GM19455 (cell line): ENCODE measurements at regions not wholly inside any gene's neighbourhood (a gene's known extent, or its start where the extent isn't known, plus 50 kb on each side); places are given as distances from the start of the nearest gene placed in this dataset.

Source experiments
- ATAC-seq: cut with Tn5 transposase; IDR thresholded peaks from one replicate; pipeline ENCODE4 v1.9.1; 2021; ENCODE audit not compliant: unreplicated experiment

DNA sequence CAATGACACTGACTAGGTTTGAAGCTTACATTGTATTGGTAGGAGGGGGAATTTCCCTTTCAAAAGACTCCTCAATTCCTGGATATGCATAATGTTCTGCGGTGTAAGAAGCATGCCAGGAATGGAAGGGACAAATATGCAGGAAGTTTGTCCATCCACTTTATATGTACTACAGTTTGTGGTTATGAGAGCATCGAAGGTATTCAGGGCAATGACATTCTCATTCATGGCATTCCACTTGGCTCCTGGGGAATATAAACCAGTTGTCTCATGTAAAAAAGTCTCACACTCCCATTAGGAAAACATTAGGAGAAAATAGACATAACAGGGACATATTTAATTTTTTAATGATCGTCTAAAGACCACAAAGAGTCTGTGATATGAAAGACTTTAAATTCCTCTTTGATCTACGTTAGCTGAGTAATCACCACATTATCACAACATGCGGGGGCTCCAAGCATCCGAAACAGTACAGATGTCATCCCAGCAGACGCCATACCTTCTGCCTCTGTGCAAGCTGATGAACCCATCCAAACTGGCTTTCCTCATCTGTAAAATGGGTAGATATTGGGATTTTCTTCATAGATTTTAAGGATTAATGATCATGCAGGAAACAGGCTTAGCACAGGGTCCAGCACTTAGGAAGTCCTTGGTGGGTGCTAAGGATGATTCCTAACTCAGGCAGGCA is 675.3 kb downstream of the INHBA start:
- no peak for ATAC-seq

DNA sequence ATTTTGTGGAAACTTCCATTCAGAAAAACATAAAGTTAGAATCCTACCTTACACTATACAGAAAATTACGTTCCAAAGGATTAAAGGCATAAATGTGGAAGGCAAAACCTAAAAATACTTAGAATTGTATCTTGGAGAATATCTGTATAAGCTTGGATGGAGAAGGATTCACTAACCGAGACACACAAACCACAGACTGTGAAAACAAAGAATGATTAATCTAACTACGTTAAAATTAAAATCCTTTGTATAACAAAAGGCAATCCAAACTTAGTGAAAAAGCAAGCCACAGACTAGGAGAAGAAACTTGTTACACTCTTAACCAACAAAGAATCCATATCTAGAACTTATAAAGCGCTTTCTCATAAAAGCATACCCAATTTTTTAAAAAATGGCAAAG is 678.8 kb downstream of the INHBA start:
- ATAC-seq: no peak

DNA sequence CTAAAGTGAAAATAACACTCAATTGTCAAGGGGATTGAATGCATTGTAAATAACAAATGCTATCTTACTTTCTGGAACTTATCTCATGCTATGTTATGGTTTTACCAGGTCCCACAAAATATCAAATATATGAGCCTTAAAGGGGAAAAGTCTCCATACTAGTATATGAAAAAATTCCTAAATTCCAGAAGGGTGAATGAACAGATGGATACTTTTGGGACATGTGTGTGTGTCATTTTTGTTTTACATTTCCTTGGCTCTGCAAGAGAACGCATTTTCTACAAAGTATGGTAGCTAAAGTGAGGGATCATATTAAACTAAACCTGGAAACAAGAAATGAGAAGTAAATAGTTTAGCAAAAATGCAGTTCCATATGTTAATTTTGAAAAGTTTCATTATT is 682.8 kb downstream of the INHBA start:
- no peak for ATAC-seq

DNA sequence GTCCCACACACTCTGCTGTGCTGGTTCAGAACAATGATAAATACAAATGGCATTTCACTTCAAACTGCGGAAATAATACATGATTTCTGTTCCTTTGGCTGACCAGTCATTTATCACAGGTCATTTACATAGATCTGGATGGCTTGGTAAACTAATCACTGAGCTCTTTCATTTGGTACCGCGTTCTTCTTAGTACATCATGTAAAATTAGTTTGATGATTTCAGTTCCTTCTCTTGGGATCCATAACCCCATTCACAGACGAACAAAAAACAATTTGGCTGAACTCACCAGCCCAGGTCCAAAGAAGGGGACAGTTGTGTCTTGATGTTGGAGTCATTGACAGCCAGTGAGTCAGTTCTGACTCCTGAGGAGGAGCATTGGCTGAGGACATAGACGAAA is 689.8 kb downstream of the INHBA start:
- ATAC-seq: no peak

DNA sequence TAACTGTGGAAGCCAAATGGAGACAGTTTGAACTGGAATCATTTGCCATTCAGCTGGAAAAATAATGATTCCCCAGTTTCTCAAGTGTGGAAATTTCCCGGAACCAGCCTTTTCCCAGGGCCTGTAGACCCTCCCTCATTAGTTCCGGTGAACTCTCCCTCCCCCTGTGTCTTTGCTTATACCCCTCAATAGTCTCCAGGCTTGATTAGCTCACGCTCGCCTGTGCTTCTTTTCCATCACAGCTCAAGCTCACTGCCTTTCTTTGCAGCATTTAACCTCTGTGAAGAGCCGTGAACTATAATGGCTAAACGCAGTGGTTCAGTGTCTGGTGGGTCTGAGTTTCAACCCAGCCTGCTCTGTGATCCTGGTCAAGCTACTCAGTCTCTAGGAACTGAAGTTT is 690.8 kb downstream of the INHBA start:
- ATAC-seq: no peak

DNA sequence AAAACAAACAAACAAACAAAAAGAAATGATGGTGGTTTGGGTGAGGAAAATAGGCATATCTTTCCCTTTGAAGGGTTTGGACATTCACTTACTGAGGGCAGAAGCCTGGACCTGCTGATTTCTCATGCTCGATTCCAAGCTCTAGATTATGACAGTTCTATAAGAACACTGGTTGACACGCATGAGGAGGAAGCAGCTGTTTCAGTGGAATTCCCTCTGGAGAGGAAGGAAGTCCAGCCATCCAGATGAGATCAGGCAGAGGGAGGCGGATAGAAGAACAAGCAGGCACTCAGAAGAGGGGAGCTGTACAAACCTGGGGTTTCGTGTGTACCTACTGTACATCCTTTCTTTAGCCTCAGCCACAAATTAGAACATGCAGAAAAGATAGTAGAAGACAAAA is 691.9 kb downstream of the INHBA start:
- no peak for ATAC-seq

DNA sequence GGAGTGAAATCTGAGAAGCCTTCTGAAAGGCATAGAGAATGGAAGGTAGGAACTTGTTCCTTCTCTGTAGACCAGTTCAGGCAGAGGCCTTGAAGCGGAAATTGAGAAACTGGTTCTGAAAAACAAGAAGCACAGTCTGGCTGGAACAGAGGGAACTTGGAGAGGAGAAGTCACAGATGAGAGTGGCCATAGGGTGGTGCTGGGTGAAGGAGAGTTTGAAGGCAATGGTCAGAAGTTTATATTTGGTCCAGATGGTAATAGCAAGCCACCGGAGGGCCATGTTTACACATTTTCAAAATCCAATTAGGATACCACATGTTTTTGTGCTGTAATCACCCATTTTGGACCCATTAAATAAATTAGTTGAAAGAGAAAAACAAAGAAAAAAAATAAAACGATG is 692.5 kb downstream of the INHBA start:
- ATAC-seq: no peak

DNA sequence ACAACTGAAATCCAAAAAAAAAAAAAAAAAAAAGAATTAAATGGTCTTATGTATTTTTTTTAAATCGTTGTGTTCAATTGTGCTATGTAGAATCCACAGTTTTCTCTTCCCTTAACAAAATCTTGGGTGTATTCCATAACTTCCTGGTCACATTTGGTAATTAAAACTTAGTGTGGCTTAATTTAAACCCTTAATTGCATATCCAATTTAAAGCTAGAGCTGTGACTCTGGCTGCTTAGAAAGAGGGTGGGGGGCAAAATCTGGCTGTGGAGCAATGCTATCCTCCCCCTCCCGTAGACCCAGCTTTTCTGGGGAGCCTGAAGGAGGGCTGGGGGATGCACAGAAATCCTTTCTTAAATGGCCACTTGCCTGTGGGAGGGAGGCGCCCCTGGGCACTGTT is 695.1 kb downstream of the INHBA start:
- ATAC-seq: no peak

DNA sequence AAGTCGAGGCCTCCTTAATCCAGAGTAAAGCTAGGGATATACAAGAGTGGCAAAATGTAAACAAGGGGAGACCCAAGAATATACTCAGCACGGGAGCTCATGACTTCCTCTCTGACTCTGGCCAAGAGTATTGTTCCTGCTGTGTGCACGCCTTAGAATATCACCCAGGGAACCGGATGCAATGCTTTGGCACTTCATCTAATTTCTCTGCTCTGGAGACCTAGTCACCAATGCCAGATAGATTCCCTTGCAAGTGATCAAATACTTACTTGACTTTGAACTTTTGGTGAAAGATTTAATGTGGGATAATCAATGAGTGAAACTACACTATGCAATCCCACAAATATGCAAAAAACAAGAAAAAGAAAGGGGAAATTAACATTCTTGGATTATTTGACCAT is 695.5 kb downstream of the INHBA start:
- ATAC-seq: no peak

DNA sequence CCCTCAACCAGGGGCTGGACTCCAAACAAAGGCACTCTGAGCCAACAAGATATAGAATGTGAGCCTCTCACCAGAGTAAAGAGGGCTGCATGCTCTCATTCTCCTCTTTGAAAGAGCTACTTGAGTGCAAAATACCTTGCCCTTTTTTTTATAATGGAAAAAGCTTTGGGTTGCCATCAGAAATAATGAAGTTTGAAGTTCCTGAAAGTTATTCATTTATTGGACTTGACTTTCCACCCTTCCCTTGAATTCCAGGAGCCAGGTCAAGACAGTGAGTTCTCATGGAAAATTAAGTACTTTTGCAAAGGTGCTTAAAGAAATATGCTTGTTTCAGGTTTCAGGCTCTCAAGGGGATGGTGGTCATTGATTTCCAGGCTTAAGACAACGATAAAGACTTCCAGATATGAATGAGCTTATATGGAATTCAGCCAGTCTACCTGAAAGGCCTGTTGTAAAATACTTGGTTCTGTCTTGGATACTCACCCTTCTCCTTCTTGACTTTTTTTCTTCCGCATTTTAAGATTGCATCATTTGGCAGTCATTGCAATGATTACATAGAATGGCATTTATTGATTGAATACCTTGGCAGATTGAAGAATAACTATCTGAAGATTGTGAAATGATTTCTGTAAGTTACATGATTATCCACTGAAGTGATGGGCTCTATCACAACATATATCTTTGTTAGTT is 696.4 kb downstream of the INHBA start:
- no peak for ATAC-seq

DNA sequence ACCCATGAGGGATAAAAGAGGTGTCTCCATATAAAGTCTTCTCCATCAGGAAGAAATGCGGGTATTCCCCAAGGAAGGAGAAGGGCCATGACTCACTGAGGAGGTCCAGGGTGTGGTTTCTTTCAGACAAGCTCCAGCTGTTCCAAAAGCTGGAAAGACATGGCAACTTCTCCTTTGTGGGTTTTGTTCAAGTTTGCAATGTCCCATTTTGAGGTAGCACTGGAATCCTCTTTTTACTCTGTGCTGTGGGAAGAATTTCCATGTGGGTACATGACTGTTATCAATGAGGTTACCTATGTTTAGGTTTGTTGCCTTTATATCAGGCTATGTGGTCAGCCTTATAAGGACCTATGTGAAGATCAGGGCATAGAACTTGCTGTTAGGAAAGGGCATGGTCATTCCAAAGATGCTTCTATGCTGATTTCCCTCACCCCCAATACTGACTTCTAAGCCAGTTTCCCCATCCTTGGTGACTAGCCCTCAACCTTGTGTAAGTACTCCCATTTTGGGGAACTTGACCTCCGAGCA is 697.5 kb downstream of the INHBA start:
- no peak for ATAC-seq

DNA sequence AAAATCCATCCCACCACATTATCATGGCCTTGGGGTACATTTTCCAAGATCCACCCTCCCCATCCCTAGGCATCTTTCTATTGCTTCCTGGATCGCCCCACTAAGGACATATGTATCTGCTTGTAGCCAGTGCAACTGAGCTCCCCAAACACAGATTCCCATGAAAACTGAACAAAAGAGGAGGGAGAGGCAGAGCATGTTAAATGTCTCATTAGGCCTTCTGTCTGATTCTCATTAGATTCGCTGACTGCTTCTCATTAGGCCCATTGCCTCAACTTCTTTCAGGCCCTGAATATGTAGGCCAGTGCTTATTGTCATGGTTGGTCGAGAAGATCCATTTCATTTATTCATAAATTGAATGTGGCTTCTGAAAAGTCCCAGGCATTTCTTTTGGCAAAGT is 698.9 kb downstream of the INHBA start:
- ATAC-seq: no peak

DNA sequence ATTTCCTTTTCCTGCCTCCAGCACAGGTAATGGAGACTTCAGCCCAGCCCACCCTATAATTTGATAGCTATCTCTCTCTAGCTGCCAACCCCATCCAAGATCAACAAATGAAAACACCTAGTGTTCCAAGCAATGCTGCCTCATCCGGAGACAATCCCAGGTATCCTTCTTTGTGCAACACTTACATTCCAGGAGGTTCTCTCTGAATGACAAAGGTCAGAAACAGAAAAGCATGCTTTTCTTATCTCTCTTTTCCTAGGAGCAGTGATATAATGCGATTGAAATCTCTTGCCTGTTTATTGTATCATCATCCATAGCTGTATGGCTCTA is 699.3 kb downstream of the INHBA start:
- no peak for ATAC-seq

DNA sequence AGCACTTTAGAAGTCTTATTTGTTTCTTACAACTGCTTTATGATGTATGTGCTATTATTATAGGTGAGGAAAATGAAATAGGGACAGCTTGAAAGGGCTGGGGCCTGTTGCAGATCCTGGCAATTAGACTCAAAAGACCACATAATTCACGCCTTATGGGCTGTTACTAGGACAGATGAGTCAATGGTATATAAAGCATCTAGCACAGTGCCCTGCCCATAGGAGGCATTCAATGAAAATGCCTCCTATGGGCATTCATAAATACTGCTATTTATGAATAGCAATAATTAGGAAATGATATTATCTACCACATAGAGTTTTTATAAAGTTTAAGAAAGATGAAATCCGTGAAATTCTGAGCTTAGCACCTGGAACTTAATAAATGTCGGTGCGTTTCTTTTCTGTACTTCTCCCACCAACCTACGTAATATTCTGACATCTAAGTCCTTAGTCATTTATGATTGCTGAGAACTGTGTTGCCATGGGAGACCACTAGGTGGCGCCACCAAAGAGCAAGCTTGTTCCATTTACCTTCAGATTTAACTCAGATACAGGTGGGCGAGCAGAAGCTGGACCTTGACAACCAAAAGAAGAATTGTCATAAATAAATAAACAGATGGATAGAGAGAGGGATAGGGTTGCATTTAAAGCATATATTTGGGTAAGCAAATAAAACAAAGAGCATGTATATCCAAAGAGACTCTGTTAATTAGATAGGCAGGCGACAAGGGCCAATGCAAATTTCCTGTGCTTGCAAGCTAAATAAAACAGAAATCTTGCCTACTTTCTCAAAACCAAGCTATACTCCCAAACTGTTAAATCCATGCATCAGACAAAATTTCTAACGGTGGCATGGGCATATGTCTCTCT is 699.9 kb downstream of the INHBA start:
- ATAC-seq: no peak

DNA sequence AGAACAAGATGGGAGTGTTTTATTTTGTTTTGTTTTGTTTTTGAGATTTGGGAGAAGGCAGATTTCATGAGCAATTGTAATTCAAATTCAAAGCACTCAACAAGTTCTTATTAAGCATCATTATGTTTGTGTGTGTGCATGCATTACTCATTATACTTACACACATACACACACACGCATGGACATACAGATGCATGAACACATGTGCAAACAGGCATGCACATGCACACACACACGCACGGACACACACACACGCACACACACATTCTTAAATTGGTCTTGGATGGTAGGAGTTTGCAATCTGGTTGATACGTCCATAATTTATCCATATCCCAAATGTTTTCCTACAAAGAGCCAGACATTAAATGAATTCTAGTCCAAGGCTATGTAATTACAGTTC is 702.8 kb downstream of the INHBA start:
- no peak for ATAC-seq

DNA sequence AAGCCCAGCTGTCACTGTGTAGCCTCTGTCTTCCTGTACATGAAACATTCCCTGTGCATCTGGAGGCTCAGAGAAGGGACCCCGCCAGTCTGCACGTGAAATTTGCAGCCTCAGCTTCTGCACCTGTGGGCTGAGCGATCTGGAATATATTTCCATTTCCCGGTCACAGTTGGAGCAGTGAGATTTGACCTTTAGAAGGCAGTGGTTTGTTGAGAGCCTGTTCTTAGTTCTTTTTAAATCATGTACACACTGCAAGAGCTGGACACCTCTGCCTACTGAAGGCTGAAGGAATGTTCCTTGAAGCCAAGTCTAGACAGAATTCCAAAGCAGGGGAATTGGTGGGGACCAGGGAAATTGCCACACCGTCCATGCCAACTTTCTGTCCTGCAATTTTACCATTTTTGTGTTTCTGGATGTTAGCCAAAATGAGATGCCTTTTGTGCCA is 706.6 kb downstream of the INHBA start:
- ATAC-seq: no peak

DNA sequence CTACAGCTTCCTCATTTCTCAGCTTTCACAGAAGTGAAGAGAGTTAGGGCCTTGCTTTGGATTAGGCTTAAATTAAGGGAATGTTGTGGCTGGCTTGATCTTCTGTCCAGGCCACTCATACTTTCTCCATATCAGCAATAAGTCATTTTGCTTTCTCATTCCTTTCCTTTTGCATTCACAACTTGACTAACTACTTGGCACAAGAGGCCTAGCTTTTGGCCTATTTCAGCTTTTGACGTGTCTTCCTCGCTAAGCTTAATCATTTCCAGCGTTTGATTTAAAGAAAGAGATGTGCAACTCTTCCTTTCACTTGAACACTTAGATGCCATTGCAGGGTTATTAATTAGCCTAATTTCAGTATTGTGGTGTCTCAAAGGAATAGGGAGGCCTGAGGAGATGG is 712.0 kb downstream of the INHBA start:
- ATAC-seq: no peak

DNA sequence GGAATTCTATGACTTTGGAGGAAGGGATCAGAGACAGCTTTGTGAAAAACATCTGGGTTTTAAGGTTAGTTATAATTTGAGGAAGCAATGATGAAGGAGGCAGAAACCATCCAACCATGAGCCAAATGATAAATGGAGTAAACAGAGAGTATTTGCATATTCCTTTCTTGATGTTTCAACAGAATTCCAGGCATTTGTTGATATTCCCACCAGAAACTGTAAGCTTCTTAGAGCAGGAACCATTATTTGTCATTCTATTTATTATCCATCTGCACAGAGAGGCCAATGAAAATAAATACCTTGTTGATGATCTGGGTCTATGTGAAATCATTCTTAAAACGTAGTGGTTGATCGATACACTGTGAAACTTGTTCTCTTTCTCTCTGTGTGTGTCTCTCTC is 715.3 kb downstream of the INHBA start:
- ATAC-seq: no peak

DNA sequence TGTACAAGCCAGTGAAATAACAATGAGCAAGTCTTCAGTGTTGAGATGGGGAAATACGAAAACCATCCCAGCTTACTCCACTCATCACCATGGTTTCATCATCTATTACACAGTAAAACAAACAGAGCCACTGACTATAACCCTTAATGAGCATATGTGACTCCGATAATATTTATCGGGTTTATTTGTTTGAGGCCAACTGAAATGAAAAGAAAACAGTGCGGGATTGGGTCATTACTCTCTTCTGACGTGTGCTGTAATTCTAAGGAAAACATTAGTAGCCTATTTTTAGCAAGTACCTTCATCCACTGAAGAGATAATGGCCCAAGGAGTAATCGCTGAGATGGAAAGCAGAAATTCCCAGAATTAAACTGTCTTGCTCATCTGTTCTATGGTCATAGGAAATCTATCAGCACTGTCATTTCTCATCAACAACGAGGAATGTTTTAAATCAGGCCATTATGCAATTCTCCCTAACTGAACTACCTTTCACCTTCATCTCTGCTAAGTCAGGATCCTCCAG is 716.5 kb downstream of the INHBA start:
- no peak for ATAC-seq

DNA sequence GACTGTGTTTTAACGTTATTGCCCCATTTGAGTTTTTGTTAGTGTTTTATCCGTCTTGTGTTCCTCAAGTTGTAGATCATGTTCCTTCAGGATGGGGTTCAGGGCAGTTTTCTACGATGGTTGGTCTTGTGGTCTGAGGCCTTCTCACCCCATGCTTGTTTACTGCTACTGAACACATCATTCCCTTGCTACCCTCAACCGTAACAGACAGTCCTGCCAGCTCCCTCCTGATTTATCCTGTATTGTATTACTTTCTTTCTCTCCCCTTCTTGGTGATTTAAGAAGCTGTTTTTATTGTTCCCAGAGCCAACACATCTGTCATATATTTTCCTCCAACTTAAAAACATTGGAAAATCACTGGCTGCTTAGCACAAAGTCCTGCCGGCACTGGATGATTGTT is 719.8 kb downstream of the INHBA start:
- ATAC-seq: no peak

DNA sequence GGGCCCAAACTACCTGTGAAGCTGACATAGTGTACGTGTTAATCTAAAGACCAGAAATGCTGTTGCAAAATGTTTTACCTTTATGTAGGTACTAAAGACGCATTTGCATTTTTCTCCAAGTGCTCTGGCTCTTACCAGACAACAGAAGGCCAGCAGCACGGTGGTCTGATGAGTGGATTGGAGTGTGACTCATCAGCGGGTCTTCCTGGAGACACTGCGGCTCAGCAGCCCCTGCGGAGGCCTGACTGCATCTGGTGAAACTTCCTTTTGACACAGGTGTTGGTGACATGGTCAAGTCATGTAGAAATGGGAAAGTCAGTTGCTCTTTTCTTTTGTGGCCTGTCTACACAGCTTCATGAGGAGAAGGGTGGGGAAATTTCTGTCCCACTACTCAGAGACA is 723.6 kb downstream of the INHBA start:
- ATAC-seq: no peak

DNA sequence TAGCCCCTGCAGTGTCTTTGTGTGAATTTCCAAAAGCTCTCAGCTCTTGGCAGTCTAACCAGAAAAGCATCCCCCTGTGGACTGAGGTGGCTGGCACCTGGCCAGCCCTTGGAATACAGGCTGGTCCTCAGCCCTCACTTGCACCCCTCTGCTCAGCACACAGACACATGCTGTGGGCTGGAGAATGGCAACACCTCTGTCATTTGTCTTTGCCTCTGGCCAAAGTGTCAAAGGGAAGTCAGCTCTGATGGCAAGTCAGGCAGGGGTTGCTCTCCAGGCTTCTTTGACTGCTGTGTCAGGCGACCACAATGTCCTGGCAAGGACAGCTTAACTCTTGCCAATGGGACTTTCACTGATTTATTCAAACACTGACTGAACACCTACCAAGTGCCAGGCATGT is 724.8 kb downstream of the INHBA start:
- no peak for ATAC-seq
